Activated CD4-positive, alpha-beta T cell treated with anti-CD3 and anti-CD28 coated beads, Interleukin-10, Interleukin-2, amounts not matched to agents 100 ng/mL and 50 ng/mL, durations not matched to agents 16 hours and 8 hours (primary cell): ENCODE measurements at regions not wholly inside any gene's neighbourhood (a gene's known extent, or its start where the extent isn't known, plus 50 kb on each side); places are given as distances from the start of the nearest gene placed in this dataset.
A peak's percentile ranks its signal among the peaks of the same experiment; 100 is the strongest.
"Not testable (repeated sequence)": the region's sequence is repeated elsewhere in the genome, so short reads cannot be mapped to it uniquely, and the experiment has no call there.

Source experiments
- DNase-seq: peaks from one replicate; pipeline ENCODE4 v3.0.0-alpha.2; 2020

- no peak for DNase-seq
These were observed 171.4 kb upstream of the NR4A3 start for GRCh38 chr9:99650187-99650874.

GRCh38 chr9:99660191-99660636, 161.5 kb upstream of the NR4A3 start:
- DNase-seq: peak; percentile 17

- no peak for DNase-seq
These were observed 158.4 kb upstream of the NR4A3 start for GRCh38 chr9:99663297-99663696.

- no peak for DNase-seq
These were observed 157.8 kb upstream of the NR4A3 start for GRCh38 chr9:99663856-99664255.

- DNase-seq: no peak
These were observed 155.1 kb upstream of the NR4A3 start for GRCh38 chr9:99666571-99666970.

GRCh38 chr9:99670886-99671285, 150.8 kb upstream of the NR4A3 start:
- DNase-seq: not testable (repeated sequence)

- DNase-seq: no peak
These were observed 144.4 kb upstream of the NR4A3 start for GRCh38 chr9:99677281-99677680.

GRCh38 chr9:99678566-99678965, 143.1 kb upstream of the NR4A3 start:
- DNase-seq: no peak

- DNase-seq: no peak
These were observed 141.5 kb upstream of the NR4A3 start for GRCh38 chr9:99680191-99680590.

- no peak for DNase-seq
These were observed 140.6 kb upstream of the NR4A3 start for GRCh38 chr9:99681113-99681512.

- DNase-seq: no peak
These were observed 139.3 kb upstream of the NR4A3 start for GRCh38 chr9:99682378-99682777.

- no peak for DNase-seq
These were observed 138.8 kb upstream of the NR4A3 start for GRCh38 chr9:99682870-99683269.

GRCh38 chr9:99690573-99690972, 131.1 kb upstream of the NR4A3 start:
- DNase-seq: no peak

GRCh38 chr9:99693888-99694287, 127.8 kb upstream of the NR4A3 start:
- no peak for DNase-seq

GRCh38 chr9:99694393-99694792, 127.3 kb upstream of the NR4A3 start:
- no peak for DNase-seq

GRCh38 chr9:99699396-99699795, 122.3 kb upstream of the NR4A3 start:
- DNase-seq: no peak

- no peak for DNase-seq
These were observed 109.5 kb upstream of the NR4A3 start for GRCh38 chr9:99712214-99712613.

GRCh38 chr9:99713838-99714306, 107.8 kb upstream of the NR4A3 start:
- no peak for DNase-seq

- DNase-seq: no peak
These were observed 103.1 kb upstream of the NR4A3 start for GRCh38 chr9:99718631-99719030.

- peak; percentile 53 for DNase-seq
These were observed 101.1 kb upstream of the NR4A3 start for GRCh38 chr9:99720455-99721050.

- no peak for DNase-seq
These were observed 99.8 kb upstream of the NR4A3 start for GRCh38 chr9:99721898-99722297.

- DNase-seq: no peak
These were observed 98.8 kb upstream of the NR4A3 start for GRCh38 chr9:99722877-99723276.

- no peak for DNase-seq
These were observed 97.0 kb upstream of the NR4A3 start for GRCh38 chr9:99724640-99725039.

GRCh38 chr9:99725852-99726251, 95.8 kb upstream of the NR4A3 start:
- no peak for DNase-seq

GRCh38 chr9:99726758-99727157, 94.9 kb upstream of the NR4A3 start:
- DNase-seq: no peak
